ENCODE measurements at regions not wholly inside any gene's neighbourhood (a gene's known extent, or its start where the extent isn't known, plus 50 kb on each side); places are given as distances from the start of the nearest gene placed in this dataset.
"Not testable (repeated sequence)": the region's sequence is repeated elsewhere in the genome, so short reads cannot be mapped to it uniquely, and the experiment has no call there.

DNA sequence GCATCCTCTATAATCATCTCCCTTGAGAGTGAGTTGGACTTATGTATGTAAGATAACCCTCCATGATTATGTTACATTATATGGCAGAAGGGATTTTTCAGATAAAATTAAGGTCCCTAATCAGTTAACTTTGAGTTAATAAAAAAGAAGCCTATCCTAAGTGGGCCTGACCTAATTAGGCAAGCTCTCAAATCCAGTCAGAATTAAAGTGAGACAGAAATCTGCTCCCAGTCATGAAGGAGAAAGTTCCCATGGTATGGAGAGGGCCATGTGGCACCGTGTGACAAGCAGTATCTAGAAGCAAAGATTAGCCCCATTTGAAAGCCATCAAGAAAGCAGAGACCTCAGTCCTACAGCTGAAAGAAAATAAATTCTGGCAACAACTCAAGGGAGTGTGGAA lies 202.4 kb downstream of the PRELID2 start:
- H3K27ac Mint-ChIP-seq = no peak overlapping the region
- H3K4me1 Mint-ChIP-seq (ENCODE audit: low read depth in 2 of 2) = no peaks in the 10 kb centered on the region
- DNase-seq (ENCODE audit: low spot score) = no peak
- no peak for ATAC-seq
- H3K4me3 Mint-ChIP-seq = no peak overlapping the region
- peaks cover 10% of the 10 kb centered on the region for H3K9me3 Mint-ChIP-seq
- H3K36me3 Mint-ChIP-seq = no peaks in the 10 kb centered on the region
- no peaks in the 10 kb centered on the region for H3K27me3 Mint-ChIP-seq

DNA sequence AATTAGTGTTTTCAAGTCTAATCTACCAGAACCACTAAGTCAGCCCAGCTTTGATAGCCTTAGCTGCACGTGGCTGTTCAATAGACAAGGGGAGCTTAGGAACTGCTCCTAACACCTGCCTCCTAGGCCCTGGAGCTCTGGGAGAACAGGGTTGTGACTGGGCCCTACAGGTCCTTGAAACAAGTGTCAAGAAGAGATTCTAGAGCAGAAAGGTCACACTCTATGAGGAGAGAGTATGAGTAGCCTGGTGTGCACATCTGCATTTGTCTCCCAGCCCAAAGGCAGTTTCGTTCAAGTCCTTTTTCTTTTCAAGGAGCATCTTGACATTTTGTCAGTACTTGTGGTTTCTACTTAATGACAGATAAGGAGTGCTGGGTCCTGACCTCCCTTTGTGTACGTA lies 206.1 kb downstream of the PRELID2 start:
- DNase-seq (ENCODE audit: low spot score) (no peak), ATAC-seq (no peak)
- no peak overlapping the region for H3K27ac Mint-ChIP-seq
- H3K36me3 Mint-ChIP-seq = no peaks in the 10 kb centered on the region
- H3K4me1 Mint-ChIP-seq (ENCODE audit: low read depth in 2 of 2) = no peaks in the 10 kb centered on the region
- H3K27me3 Mint-ChIP-seq = no peaks in the 10 kb centered on the region
- peaks cover 8% of the 10 kb centered on the region for H3K9me3 Mint-ChIP-seq
- H3K4me3 Mint-ChIP-seq = no peak overlapping the region

DNA sequence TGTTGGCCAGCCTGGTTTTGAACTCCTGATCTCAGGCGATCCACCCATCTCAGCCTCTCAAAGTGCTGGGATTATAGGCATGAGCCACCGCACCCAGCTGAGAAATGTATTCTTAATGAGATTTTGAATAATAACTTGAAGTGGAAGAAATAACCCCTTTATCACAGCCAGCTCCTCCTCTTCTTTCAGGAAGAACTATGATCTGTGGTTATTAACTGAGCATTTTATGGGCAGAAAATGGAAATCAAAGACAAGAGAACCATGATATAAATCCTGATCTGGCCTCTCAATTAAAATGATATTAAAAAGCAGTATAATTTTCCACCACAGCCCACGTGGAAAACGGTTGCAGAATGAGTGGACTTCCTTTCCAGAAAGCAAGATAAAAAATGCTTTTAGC lies 206.6 kb downstream of the PRELID2 start:
- no peak overlapping the region for H3K27ac Mint-ChIP-seq
- H3K36me3 Mint-ChIP-seq = no peaks in the 10 kb centered on the region
- ATAC-seq = no peak
- DNase-seq (ENCODE audit: low spot score) = no peak
- no peak overlapping the region for H3K4me3 Mint-ChIP-seq
- no peaks in the 10 kb centered on the region for H3K4me1 Mint-ChIP-seq (ENCODE audit: low read depth in 2 of 2)
- no peaks in the 10 kb centered on the region for H3K27me3 Mint-ChIP-seq
- peaks cover 8% of the 10 kb centered on the region for H3K9me3 Mint-ChIP-seq

DNA sequence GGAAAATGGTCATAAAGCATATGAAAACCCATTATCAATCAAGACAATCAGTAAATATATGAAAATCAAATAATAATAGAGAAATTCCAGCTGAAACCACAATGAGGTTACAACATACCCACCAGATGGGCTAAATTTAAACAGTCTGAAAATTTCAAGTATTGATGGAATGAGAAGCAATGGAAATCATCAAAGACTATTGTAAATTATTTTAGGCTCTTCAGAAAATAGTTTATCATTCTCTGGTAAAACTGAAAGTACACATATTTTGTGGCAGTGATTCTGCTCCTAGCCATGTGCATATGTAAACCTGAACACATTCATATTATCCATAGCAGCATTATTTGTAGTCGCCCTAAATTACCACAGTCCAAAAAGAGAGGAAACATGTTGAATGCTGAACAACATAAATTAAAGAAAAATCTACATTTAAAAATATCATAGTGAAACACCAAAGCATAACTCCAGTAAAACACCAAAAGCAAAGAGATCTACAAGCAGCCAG lies 215.3 kb downstream of the PRELID2 start:
- Mint-ChIP-seq H3K27ac (no peak overlapping the region), H3K4me3 (no peak overlapping the region), H3K36me3 (no peaks in the 10 kb centered on the region), H3K4me1 (ENCODE audit: low read depth in 2 of 2) (no peaks in the 10 kb centered on the region), H3K27me3 (no peaks in the 10 kb centered on the region), H3K9me3 (peaks cover 11% of the 10 kb centered on the region)
- ATAC-seq = no peak
- no peak for DNase-seq (ENCODE audit: low spot score)

DNA sequence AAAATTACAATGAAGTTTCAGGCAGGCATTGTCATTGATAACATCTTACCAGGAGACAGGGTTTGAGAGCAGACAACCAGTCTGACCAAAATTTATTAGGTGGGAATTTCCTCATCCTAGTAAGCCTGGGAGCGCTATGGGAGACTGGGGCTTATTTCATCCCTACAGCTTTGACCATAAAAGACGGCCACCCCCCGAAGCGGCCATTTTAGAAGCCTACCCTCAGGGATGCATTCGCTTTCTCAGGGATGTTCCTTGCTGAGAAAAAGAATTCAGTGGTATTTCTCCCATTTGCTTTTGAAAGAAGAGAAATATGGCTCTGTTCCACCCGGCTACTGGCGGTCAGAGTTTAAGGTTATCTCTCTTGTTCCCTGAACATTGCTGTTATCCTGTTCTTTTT lies 218.4 kb downstream of the PRELID2 start:
- H3K9me3 Mint-ChIP-seq = peaks cover 18% of the 10 kb centered on the region
- DNase-seq (ENCODE audit: low spot score); H3K36me3 Mint-ChIP-seq; H3K4me3 Mint-ChIP-seq; H3K4me1 Mint-ChIP-seq (ENCODE audit: low read depth in 2 of 2); H3K27me3 Mint-ChIP-seq; H3K27ac Mint-ChIP-seq; ATAC-seq: not testable (repeated sequence)

DNA sequence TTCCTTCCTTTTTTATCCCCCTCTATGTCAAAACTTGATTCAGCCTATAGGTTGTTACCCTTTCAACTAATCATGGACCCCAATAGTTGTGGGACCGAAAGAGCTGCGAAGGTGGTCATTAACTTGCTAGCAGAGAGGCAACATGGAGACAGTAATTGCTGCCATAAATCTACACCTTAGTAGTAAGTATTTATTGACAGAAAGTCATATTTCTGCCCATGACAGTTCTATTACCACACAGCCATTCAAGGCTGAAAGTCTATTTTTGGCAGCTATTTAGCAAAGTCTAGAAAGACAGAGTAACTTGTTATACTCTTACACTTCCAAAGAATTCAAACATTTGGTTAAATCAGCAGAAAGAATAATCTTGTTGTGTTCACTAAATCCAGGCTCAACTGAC lies 236.2 kb downstream of the PRELID2 start:
- Mint-ChIP-seq H3K4me1 (ENCODE audit: low read depth in 2 of 2) (no peaks in the 10 kb centered on the region), H3K27ac (no peak overlapping the region), H3K36me3 (no peaks in the 10 kb centered on the region), H3K9me3 (peaks cover 15% of the 10 kb centered on the region), H3K4me3 (no peak overlapping the region), H3K27me3 (no peaks in the 10 kb centered on the region)
- ATAC-seq = no peak
- no peak for DNase-seq (ENCODE audit: low spot score)

DNA sequence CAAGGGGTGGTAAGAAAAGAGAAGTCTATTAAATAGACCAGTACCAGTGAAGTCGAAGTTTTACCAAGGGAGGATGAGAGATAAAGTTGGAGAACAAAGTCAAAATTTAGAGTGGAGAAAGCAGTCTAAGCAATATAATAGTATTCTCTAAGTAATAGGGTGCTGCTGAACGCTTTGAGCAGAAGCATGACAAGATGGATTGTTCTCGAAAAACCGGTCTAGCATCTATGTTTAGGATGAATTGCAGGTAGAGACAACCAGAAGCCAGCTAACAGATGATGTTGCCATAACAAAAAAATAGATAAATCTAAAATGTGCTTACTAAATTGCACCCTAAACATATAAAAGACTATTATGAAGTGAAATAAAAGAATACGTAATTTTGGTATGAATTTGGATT lies 237.0 kb downstream of the PRELID2 start:
- no peaks in the 10 kb centered on the region for H3K27me3 Mint-ChIP-seq
- ATAC-seq (no peak), DNase-seq (ENCODE audit: low spot score) (no peak)
- H3K4me3 Mint-ChIP-seq = no peak overlapping the region
- peaks cover 15% of the 10 kb centered on the region for H3K9me3 Mint-ChIP-seq
- no peaks in the 10 kb centered on the region for H3K36me3 Mint-ChIP-seq
- no peaks in the 10 kb centered on the region for H3K4me1 Mint-ChIP-seq (ENCODE audit: low read depth in 2 of 2)
- H3K27ac Mint-ChIP-seq = no peak overlapping the region

GRCh38 chr5:145591578-145591977 lies 243.6 kb downstream of the PRELID2 start:
- no peak for DNase-seq (ENCODE audit: low spot score)
- peaks cover 12% of the 10 kb centered on the region for H3K9me3 Mint-ChIP-seq
- H3K27me3 Mint-ChIP-seq = no peaks in the 10 kb centered on the region
- H3K4me1 Mint-ChIP-seq (ENCODE audit: low read depth in 2 of 2) = no peaks in the 10 kb centered on the region
- no peak overlapping the region for H3K27ac Mint-ChIP-seq
- no peak for ATAC-seq
- H3K4me3 Mint-ChIP-seq = no peak overlapping the region
- no peaks in the 10 kb centered on the region for H3K36me3 Mint-ChIP-seq

DNA sequence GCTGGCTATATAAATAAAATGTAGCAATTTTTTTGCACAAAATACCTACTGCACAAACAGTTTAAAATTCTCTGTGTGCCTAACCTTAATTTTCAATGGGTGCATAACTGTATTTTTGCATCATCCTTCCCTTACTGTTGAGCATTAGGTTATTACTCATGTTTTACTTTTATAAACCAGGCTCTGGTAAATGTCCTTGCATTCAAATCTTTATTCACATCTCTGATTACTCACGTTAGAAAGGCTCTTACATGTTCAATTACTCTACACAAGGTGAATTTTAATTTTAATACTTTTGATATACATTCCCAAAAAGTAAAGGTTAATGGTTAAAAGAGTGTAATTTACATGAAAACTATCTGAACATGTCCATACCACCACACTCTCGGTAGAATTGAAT lies 246.1 kb downstream of the PRELID2 start:
- ATAC-seq (no peak), DNase-seq (ENCODE audit: low spot score) (no peak)
- Mint-ChIP-seq H3K27me3 (no peaks in the 10 kb centered on the region), H3K4me1 (ENCODE audit: low read depth in 2 of 2) (no peaks in the 10 kb centered on the region), H3K9me3 (peaks cover 14% of the 10 kb centered on the region), H3K36me3 (no peaks in the 10 kb centered on the region), H3K4me3 (no peak overlapping the region), H3K27ac (no peak overlapping the region)

GRCh38 chr5:145588558-145588957 lies 246.6 kb downstream of the PRELID2 start:
- Mint-ChIP-seq H3K27me3 (no peaks in the 10 kb centered on the region), H3K36me3 (no peaks in the 10 kb centered on the region), H3K4me1 (ENCODE audit: low read depth in 2 of 2) (no peaks in the 10 kb centered on the region), H3K27ac (no peak overlapping the region), H3K9me3 (peaks cover 17% of the 10 kb centered on the region), H3K4me3 (no peak overlapping the region)
- ATAC-seq (no peak), DNase-seq (ENCODE audit: low spot score) (no peak)

- DNase-seq (ENCODE audit: low spot score) (no peak), ATAC-seq (no peak)
- peaks cover 17% of the 10 kb centered on the region for H3K9me3 Mint-ChIP-seq
- H3K4me1 Mint-ChIP-seq (ENCODE audit: low read depth in 2 of 2) = no peaks in the 10 kb centered on the region
- no peak overlapping the region for H3K27ac Mint-ChIP-seq
- H3K36me3 Mint-ChIP-seq = no peaks in the 10 kb centered on the region
- no peaks in the 10 kb centered on the region for H3K27me3 Mint-ChIP-seq
- no peak overlapping the region for H3K4me3 Mint-ChIP-seq
These were observed 247.0 kb downstream of the PRELID2 start for GRCh38 chr5:145588113-145588512.

DNA sequence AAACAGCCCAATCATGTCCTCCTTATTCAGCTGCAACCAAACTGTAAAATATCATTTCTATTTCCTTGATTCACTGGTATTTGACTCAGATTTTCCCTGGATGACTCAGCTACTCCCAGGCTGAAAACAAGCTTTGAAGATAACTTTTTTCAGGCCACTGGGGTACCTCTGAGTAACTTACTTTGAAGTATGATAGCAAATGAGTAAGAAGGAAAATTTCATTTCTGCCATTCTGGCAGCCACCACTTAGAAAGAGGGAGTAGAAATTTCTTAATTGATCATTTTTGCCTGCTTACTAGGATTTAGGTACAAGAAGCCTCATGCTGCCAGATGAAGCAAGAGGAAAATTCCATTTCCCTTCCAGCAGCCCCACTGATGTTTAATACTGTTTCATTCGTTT lies 247.4 kb downstream of the PRELID2 start:
- H3K4me3 Mint-ChIP-seq = no peak overlapping the region
- peaks cover 17% of the 10 kb centered on the region for H3K9me3 Mint-ChIP-seq
- DNase-seq (ENCODE audit: low spot score) (no peak), ATAC-seq (no peak)
- no peak overlapping the region for H3K27ac Mint-ChIP-seq
- H3K4me1 Mint-ChIP-seq (ENCODE audit: low read depth in 2 of 2) = no peaks in the 10 kb centered on the region
- H3K27me3 Mint-ChIP-seq = no peaks in the 10 kb centered on the region
- H3K36me3 Mint-ChIP-seq = no peaks in the 10 kb centered on the region

DNA sequence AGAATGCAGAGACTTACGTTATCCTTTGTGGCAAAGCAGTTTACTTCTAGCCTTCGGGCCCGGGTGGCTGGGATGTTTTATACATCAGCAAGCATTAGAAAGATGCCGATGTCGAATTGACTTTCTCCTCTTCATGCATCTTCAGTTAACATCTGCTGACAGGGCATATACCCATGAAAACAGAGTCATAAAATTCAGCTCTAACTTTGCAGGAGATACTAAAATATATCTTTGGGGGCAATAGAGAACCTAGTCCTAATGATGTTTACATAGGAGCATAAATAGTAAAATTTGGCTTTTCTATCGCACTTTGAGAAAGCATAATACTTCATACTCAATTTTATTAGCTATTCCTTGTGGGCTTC lies 247.9 kb downstream of the PRELID2 start:
- DNase-seq (ENCODE audit: low spot score) (no peak), ATAC-seq (no peak)
- Mint-ChIP-seq H3K36me3 (peaks cover 1% of the 10 kb centered on the region), H3K27me3 (no peaks in the 10 kb centered on the region), H3K27ac (no peak overlapping the region), H3K9me3 (peaks cover 21% of the 10 kb centered on the region), H3K4me3 (no peak overlapping the region), H3K4me1 (ENCODE audit: low read depth in 2 of 2) (no peaks in the 10 kb centered on the region)

GRCh38 chr5:145586661-145587307 lies 248.4 kb downstream of the PRELID2 start:
- H3K27ac Mint-ChIP-seq = no peak overlapping the region
- peaks cover 24% of the 10 kb centered on the region for H3K9me3 Mint-ChIP-seq
- peaks cover 6% of the 10 kb centered on the region for H3K36me3 Mint-ChIP-seq
- no peaks in the 10 kb centered on the region for H3K4me1 Mint-ChIP-seq (ENCODE audit: low read depth in 2 of 2)
- no peak overlapping the region for H3K4me3 Mint-ChIP-seq
- DNase-seq (ENCODE audit: low spot score) = no peak
- no peaks in the 10 kb centered on the region for H3K27me3 Mint-ChIP-seq
- no peak for ATAC-seq

DNA sequence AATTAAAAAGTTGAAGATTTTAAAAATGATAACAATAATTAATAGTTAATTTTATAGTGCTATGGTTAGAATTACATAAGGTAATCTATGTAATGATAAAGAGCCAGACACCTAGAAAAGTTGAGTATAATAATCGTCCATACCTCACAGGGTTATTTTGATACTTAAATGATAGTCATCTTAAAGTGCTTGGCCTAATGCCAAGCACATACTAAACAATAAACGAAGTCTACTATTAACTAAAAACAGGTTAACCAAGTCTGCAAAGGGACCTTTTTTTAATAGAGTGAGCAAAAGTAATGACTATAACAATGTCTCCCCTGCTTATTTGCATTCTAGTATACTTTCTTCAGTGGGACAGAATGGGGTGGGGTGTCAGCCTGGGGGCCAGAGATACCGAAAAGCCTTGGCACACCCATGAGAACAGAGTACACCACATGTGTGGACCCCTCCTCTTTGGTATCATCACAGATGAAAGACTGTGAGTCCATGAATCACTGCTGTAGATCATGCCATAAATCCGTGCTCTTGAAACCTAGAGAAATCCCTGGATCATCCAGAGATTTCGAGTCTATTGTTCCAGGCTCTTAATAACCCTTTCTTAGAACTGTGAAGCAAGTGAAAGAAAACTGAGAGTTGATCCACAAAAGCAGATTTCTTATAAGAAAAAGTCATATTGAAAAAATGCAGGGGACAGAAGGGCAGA lies 249.5 kb downstream of the PRELID2 start:
- H3K4me3 Mint-ChIP-seq = no peak overlapping the region
- ATAC-seq (no peak), DNase-seq (ENCODE audit: low spot score) (no peak)
- no peaks in the 10 kb centered on the region for H3K27me3 Mint-ChIP-seq
- H3K9me3 Mint-ChIP-seq = peaks cover 27% of the 10 kb centered on the region
- no peak overlapping the region for H3K27ac Mint-ChIP-seq
- H3K36me3 Mint-ChIP-seq = peaks cover 6% of the 10 kb centered on the region
- H3K4me1 Mint-ChIP-seq (ENCODE audit: low read depth in 2 of 2) = no peaks in the 10 kb centered on the region
